ENCODE measurements at regions not wholly inside any gene's neighbourhood (a gene's known extent, or its start where the extent isn't known, plus 50 kb on each side); places are given as distances from the start of the nearest gene placed in this dataset.

GRCh38 chr13:33459702-33460101 lies 174.1 kb upstream of the STARD13 start:
- ATAC-seq (ENCODE audit: insufficient read depth, low FRiP score) (no peak), DNase-seq (no peak)
- Histone ChIP-seq H3K27ac (ENCODE audit: low read depth in 1 of 2, low read length in 1 of 2) (no peak overlapping the region), H3K9me3 (ENCODE audit: control insufficient read depth in 4 of 4, insufficient read depth in 3 of 4, low read length in 3 of 4) (peaks cover 0 to 2% (median 0%) of the 10 kb centered on the region in 4 donors), H3K36me3 (ENCODE audit: control insufficient read depth in 4 of 4, insufficient read depth in 4 of 4, low read length in 4 of 4) (no peaks in the 10 kb centered on the region), H3K4me3 (no peak overlapping the region), H3K27me3 (ENCODE audit: control insufficient read depth in 3 of 3, insufficient read depth in 3 of 3, low read length in 2 of 3) (no peaks in the 10 kb centered on the region), H3K4me1 (ENCODE audit: control insufficient read depth in 5 of 5, insufficient read depth in 5 of 5, low read length in 5 of 5) (peaks cover 0 to 4% (median 0%) of the 10 kb centered on the region in 5 donors), H3K9ac (ENCODE audit: insufficient read depth in 1 of 2, low read length in 2 of 2) (no peak overlapping the region)
- 93 to 94% methylated on average over 1 of the region's 1 CpG for WGBS, 2 donors
- no peak for TF ChIP-seq CTCF (IDR thresholded peaks at IDR 0.05; ENCODE audit: control extremely low read depth, extremely low read depth)

- DNase-seq = no peak
- 80 to 81% methylated on average over 4 of the region's 4 CpGs for WGBS, 2 donors
- TF ChIP-seq CTCF (IDR thresholded peaks at IDR 0.05; ENCODE audit: control extremely low read depth, extremely low read depth) = no peak
- Histone ChIP-seq H3K36me3 (ENCODE audit: control insufficient read depth in 4 of 4, insufficient read depth in 4 of 4, low read length in 4 of 4) (no peaks in the 10 kb centered on the region), H3K4me3 (no peak overlapping the region), H3K27ac (ENCODE audit: low read depth in 1 of 2, low read length in 1 of 2) (no peak overlapping the region), H3K9me3 (ENCODE audit: control insufficient read depth in 4 of 4, insufficient read depth in 3 of 4, low read length in 3 of 4) (peaks cover 0 to 2% (median 0%) of the 10 kb centered on the region in 4 donors), H3K4me1 (ENCODE audit: control insufficient read depth in 5 of 5, insufficient read depth in 5 of 5, low read length in 5 of 5) (no peaks in the 10 kb centered on the region), H3K27me3 (ENCODE audit: control insufficient read depth in 3 of 3, insufficient read depth in 3 of 3, low read length in 2 of 3) (no peaks in the 10 kb centered on the region), H3K9ac (ENCODE audit: insufficient read depth in 1 of 2, low read length in 2 of 2) (no peak overlapping the region)
- ATAC-seq (ENCODE audit: insufficient read depth, low FRiP score) = no peak
These were observed 176.6 kb upstream of the STARD13 start for GRCh38 chr13:33462109-33462508.

- Histone ChIP-seq H3K9ac (ENCODE audit: insufficient read depth in 1 of 2, low read length in 2 of 2) (no peak overlapping the region), H3K36me3 (ENCODE audit: control insufficient read depth in 4 of 4, insufficient read depth in 4 of 4, low read length in 4 of 4) (no peaks in the 10 kb centered on the region), H3K4me3 (no peak overlapping the region), H3K9me3 (ENCODE audit: control insufficient read depth in 4 of 4, insufficient read depth in 3 of 4, low read length in 3 of 4) (peaks cover 0 to 2% (median 0%) of the 10 kb centered on the region in 4 donors), H3K4me1 (ENCODE audit: control insufficient read depth in 5 of 5, insufficient read depth in 5 of 5, low read length in 5 of 5) (no peaks in the 10 kb centered on the region), H3K27me3 (ENCODE audit: control insufficient read depth in 3 of 3, insufficient read depth in 3 of 3, low read length in 2 of 3) (no peaks in the 10 kb centered on the region), H3K27ac (ENCODE audit: low read depth in 1 of 2, low read length in 1 of 2) (no peak overlapping the region)
- ATAC-seq (ENCODE audit: insufficient read depth, low FRiP score) = no peak
- no peak for TF ChIP-seq CTCF (IDR thresholded peaks at IDR 0.05; ENCODE audit: control extremely low read depth, extremely low read depth)
- WGBS, 2 donors = 66 to 93% methylated on average over 2 of the region's 2 CpGs
- DNase-seq = no peak
These were observed 178.8 kb upstream of the STARD13 start for GRCh38 chr13:33464345-33464744.

- 92% methylated on average over 2 of the region's 2 CpGs for WGBS, 2 donors
- no peaks in the 10 kb centered on the region for H3K36me3 ChIP-seq (ENCODE audit: control insufficient read depth in 4 of 4, insufficient read depth in 4 of 4, low read length in 4 of 4)
- H3K4me3 ChIP-seq = no peak overlapping the region
- no peak overlapping the region for H3K27ac ChIP-seq (ENCODE audit: low read depth in 1 of 2, low read length in 1 of 2)
- no peak for TF ChIP-seq CTCF (IDR thresholded peaks at IDR 0.05; ENCODE audit: control extremely low read depth, extremely low read depth)
- DNase-seq = peak in 1 of 3 donors; percentile 38
- no peak overlapping the region for H3K9ac ChIP-seq (ENCODE audit: insufficient read depth in 1 of 2, low read length in 2 of 2)
- no peaks in the 10 kb centered on the region for H3K9me3 ChIP-seq (ENCODE audit: control insufficient read depth in 4 of 4, insufficient read depth in 3 of 4, low read length in 3 of 4)
- ATAC-seq (ENCODE audit: insufficient read depth, low FRiP score) = no peak
- H3K27me3 ChIP-seq (ENCODE audit: control insufficient read depth in 3 of 3, insufficient read depth in 3 of 3, low read length in 2 of 3) = no peaks in the 10 kb centered on the region
- no peaks in the 10 kb centered on the region for H3K4me1 ChIP-seq (ENCODE audit: control insufficient read depth in 5 of 5, insufficient read depth in 5 of 5, low read length in 5 of 5)
These were observed 180.7 kb upstream of the STARD13 start for GRCh38 chr13:33466262-33466661.

All from lung (tissue), 11 donors.